DMS53 (cell line): ENCODE measurements at regions not wholly inside any gene's neighbourhood (a gene's known extent, or its start where the extent isn't known, plus 50 kb on each side); places are given as distances from the start of the nearest gene placed in this dataset.
A peak's percentile ranks its signal among the peaks of the same experiment; 100 is the strongest.
"Not testable (repeated sequence)": the region's sequence is repeated elsewhere in the genome, so short reads cannot be mapped to it uniquely, and the experiment has no call there.

ENCODE experiments used
- DNase-seq: peaks from one replicate; lab custom pipeline; 2025; lab: John Stamatoyannopoulos, UW

DNA sequence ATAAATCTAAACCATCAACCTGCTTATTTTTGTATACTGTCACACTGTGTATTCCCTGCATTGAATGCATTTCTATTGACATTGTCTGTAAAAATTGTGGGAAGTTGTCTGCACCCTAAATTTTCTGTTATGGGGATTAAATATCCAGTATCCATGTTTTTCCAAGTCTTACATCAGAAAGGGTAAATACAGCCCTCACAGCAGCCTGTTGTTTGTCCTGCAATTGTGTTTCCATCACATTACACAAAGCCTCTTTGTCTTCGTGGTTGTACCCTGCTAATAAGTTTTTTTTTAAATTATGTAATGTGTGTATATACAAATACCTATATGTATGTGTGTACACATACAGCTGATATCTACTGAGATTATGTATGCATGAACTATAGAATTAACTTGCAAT, 109.2 kb upstream of the PTPN20 start:
- peak; percentile 53 for DNase-seq

- not testable (repeated sequence) for DNase-seq
These were observed 108.1 kb upstream of the PTPN20 start for GRCh38 chr10:46803082-46803481.

DNA sequence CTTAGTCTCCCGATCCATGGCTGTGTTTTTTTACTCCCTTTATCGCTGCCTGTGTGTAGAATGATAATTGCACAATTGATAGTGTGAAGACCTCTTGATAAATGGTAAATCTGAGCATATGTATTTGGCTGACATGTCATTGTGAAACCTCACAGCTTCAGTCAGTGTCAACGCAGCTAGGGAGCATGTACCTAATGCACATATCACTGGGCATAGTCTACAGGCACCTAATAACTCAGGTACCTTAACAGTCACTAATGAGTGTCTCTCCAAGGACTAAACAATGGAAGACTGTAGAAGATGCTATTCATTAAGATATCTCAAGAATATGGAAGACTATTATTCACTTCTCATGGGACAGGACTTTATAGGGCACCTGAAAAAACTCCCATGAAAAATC, 101.0 kb upstream of the PTPN20 start:
- not testable (repeated sequence) for DNase-seq

- not testable (repeated sequence) for DNase-seq
These were observed 95.1 kb upstream of the PTPN20 start for GRCh38 chr10:46816126-46816525.

GRCh38 chr10:46840393-46841050, 70.7 kb upstream of the PTPN20 start:
- not testable (repeated sequence) for DNase-seq

DNA sequence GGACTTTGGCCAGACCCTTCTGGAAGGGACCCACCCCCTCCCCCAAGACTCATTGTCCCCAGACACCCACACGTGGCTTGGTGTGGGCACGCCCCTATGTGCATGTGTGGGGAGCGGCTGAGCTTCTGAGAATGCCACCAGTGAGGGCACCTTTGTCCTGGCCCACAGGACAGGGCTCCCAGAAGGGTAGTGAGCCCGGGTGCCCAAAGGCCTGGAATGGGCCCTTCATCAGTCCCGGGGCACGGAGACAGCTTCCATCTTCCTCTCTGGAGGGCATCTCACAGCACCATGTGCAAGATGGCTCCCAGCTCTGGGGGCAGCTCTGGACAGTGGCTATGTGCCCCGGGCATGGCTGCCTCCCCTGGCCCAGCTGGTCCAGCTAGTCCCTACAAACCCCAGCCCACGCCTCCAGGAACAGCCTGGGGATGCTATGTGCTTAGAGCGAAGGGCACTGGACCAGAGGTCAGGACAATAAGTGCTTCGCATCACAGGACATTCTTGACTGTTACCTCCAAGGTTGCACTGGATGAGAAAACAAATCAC, 70.1 kb upstream of the PTPN20 start:
- DNase-seq, result not testable (repeated sequence)

GRCh38 chr10:46845194-46845593, 66.0 kb upstream of the PTPN20 start:
- DNase-seq, result not testable (repeated sequence)

- DNase-seq, result not testable (repeated sequence)
These were observed 65.6 kb upstream of the PTPN20 start for GRCh38 chr10:46845640-46846039.

DNA sequence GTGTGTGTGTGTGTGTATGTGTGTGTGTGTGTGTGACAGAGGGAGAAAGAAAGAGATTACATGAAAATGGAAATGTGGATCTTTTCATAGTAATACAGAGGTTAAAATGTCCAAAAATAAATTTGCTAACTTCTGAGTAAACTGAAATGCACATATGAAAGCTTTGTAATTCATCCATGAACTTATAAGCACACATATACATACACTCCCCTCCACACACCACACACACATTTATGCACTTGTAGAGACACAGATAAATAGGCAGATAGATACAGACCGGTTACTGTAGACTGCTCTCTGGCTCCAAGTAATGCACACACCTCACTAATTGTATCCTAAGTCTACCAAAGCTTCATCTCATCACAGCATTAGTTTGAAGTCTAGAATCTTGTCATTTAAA, 50.5 kb upstream of the PTPN20 start:
- not testable (repeated sequence) for DNase-seq
